Activated T-cell treated with anti-CD3 and anti-CD28 coated beads, Interleukin-2, amount 50 U/mL, for 72 hours (primary cell): ENCODE measurements at regions not wholly inside any gene's neighbourhood (a gene's known extent, or its start where the extent isn't known, plus 50 kb on each side); places are given as distances from the start of the nearest gene placed in this dataset.

Source experiments
- ATAC-seq, 2 donors: fragments of 150-1000 bp; cut with Tn5 transposase; replicated peaks in 1 of 2; 2 replicates each; pipeline ENCODE4 v1.10.0; 2021; ENCODE audit warnings: moderate library complexity in 2 of 2, mild to moderate bottlenecking in 1 of 2
- DNase-seq, 2 donors: peaks; one replicate each; pipeline ENCODE4 v3.0.0; 2021 to 2022; ENCODE audit warnings: mixed read lengths in 1 of 2
- H3K27ac Mint-ChIP-seq: one replicate; pipeline ENCODE4 v1.8.0; 2022; ENCODE audit warnings: mild to moderate bottlenecking, moderate library complexity, mixed read lengths
- H3K27me3 Mint-ChIP-seq: one replicate; pipeline ENCODE4 v1.8.0; 2022; ENCODE audit warnings: low read depth, mixed read lengths
- H3K36me3 Mint-ChIP-seq, 2 donors: one replicate each; pipeline ENCODE4 v1.8.0; 2022; ENCODE audit warnings: mixed read lengths in 2 of 2, mild to moderate bottlenecking in 1 of 2; ENCODE audit not compliant: insufficient read depth in 2 of 2
- H3K4me1 Mint-ChIP-seq: one replicate; pipeline ENCODE4 v1.8.0; 2022; ENCODE audit warnings: low read depth, mixed read lengths
- H3K4me3 Mint-ChIP-seq, 2 donors: one replicate each; pipeline ENCODE4 v1.8.0; 2022; ENCODE audit warnings: mild to moderate bottlenecking in 2 of 2, mixed read lengths in 2 of 2, moderate library complexity in 2 of 2
- H3K9me3 Mint-ChIP-seq, 2 donors: one replicate each; pipeline ENCODE4 v1.8.0; 2022; ENCODE audit warnings: mixed read lengths in 2 of 2

DNA sequence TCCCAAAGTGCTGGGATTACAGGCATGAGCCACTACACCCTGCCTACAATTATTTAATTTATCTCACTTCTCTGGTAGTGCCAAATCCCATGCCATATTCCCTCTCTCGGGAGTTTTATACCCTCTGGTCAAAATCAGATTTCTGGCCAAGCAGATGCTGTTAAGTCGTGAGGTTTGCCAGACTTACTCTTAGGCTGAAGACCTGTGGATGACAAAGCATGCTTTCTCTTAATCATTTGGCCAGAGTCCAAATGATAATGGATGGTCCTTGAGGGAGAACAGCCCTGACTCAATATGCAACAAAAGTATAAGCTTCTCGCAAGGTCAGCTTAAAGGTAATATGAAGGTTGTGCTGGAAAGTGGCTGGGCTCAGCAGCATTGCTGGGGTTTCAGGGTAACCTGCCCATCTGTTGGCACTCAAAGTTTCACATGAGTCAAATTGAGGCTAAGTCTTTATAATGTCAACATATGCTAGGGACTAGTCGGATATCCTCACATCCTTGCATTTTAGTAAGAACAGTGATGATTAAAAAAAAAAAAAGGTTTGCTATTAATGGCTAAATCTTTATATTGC is 280.1 kb downstream of the KIF4B start:
- DNase-seq (no peak), ATAC-seq (no peak)
- Mint-ChIP-seq H3K9me3 (peaks cover 2% of the 10 kb centered on the region in 2 donors), H3K4me1 (no peaks in the 10 kb centered on the region), H3K27ac (no peak overlapping the region), H3K27me3 (peaks cover 6% of the 10 kb centered on the region), H3K4me3 (no peak overlapping the region), H3K36me3 (no peaks in the 10 kb centered on the region)

GRCh38 chr5:155295111-155295510 is 281.6 kb downstream of the KIF4B start:
- Mint-ChIP-seq H3K27ac (no peak overlapping the region), H3K27me3 (no peaks in the 10 kb centered on the region), H3K4me1 (no peaks in the 10 kb centered on the region), H3K9me3 (peaks cover 2% of the 10 kb centered on the region in 2 donors), H3K4me3 (no peak overlapping the region), H3K36me3 (no peaks in the 10 kb centered on the region)
- no peak for DNase-seq
- no peak for ATAC-seq

DNA sequence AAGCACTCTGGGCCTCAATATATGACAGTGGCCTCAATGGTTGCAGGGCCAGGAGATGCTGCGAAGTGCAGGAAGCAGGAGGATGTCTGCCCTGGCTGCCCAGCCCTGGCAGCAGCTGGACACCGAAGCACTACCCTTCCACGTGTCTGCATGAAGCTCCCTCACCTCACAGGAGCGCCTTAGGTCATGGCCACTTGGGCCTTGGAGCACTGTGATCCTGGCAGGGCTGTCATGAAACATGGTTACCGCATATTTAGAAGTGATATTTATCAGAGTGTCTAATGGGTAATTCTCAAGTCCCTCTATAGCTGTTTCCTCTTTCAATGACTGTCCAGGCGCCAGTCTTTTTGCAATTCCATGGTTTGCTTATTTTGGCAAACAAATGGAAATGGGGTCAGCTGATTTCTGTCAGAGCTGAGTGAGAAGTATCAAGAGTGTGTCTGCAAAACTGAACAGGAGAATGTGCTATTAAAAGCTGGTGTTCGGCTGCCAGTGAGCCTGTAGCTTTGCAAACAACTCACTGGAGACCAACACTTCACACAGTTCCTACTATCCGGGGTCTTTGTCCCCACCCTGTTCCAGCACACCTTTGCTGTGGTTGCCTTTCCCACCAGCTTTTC is 285.9 kb downstream of the KIF4B start:
- H3K4me3 Mint-ChIP-seq: no peak overlapping the region
- no peaks in the 10 kb centered on the region for H3K27me3 Mint-ChIP-seq
- no peak overlapping the region for H3K27ac Mint-ChIP-seq
- peaks cover 2% of the 10 kb centered on the region in 2 donors for H3K9me3 Mint-ChIP-seq
- ATAC-seq: no peak
- no peaks in the 10 kb centered on the region for H3K36me3 Mint-ChIP-seq
- no peaks in the 10 kb centered on the region for H3K4me1 Mint-ChIP-seq
- DNase-seq: no peak

DNA sequence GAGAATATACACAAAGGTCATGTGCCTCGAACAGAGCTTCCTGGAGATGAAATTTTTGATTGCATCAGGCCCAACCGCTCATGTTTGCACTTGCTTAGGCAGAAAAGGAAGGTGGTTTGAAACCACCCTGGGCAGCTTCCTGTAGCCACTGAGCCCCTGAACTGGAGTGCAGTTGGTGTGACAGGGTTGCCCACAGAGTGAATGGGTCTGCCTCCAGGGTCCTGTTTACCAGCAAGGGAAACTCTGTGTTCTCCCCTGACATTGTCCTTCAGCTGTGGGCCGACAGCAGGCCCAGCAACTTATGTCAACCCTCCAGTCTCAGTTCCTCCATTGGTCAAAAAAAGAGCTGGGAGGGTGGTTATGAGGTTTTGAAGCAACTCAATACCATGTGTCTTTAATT is 289.6 kb downstream of the KIF4B start:
- Mint-ChIP-seq H3K4me1 (no peaks in the 10 kb centered on the region), H3K36me3 (no peaks in the 10 kb centered on the region), H3K27ac (no peak overlapping the region), H3K27me3 (no peaks in the 10 kb centered on the region), H3K4me3 (no peak overlapping the region), H3K9me3 (peaks cover under 1% of the 10 kb centered on the region in 2 donors)
- ATAC-seq: no peak
- no peak for DNase-seq

GRCh38 chr5:155307229-155307628 is 293.7 kb downstream of the KIF4B start:
- H3K36me3 Mint-ChIP-seq: no peaks in the 10 kb centered on the region
- H3K4me3 Mint-ChIP-seq: no peak overlapping the region
- ATAC-seq (no peak), DNase-seq (no peak)
- H3K9me3 Mint-ChIP-seq: peaks cover 0 to 3% of the 10 kb centered on the region in 2 donors
- no peak overlapping the region for H3K27ac Mint-ChIP-seq
- H3K27me3 Mint-ChIP-seq: no peaks in the 10 kb centered on the region
- H3K4me1 Mint-ChIP-seq: no peaks in the 10 kb centered on the region

GRCh38 chr5:155308289-155308688 is 294.7 kb downstream of the KIF4B start:
- ATAC-seq: no peak
- no peak for DNase-seq
- H3K9me3 Mint-ChIP-seq: peaks cover 0 to 3% of the 10 kb centered on the region in 2 donors
- no peaks in the 10 kb centered on the region for H3K4me1 Mint-ChIP-seq
- H3K4me3 Mint-ChIP-seq: no peak overlapping the region
- no peak overlapping the region for H3K27ac Mint-ChIP-seq
- H3K36me3 Mint-ChIP-seq: no peaks in the 10 kb centered on the region
- H3K27me3 Mint-ChIP-seq: no peaks in the 10 kb centered on the region

DNA sequence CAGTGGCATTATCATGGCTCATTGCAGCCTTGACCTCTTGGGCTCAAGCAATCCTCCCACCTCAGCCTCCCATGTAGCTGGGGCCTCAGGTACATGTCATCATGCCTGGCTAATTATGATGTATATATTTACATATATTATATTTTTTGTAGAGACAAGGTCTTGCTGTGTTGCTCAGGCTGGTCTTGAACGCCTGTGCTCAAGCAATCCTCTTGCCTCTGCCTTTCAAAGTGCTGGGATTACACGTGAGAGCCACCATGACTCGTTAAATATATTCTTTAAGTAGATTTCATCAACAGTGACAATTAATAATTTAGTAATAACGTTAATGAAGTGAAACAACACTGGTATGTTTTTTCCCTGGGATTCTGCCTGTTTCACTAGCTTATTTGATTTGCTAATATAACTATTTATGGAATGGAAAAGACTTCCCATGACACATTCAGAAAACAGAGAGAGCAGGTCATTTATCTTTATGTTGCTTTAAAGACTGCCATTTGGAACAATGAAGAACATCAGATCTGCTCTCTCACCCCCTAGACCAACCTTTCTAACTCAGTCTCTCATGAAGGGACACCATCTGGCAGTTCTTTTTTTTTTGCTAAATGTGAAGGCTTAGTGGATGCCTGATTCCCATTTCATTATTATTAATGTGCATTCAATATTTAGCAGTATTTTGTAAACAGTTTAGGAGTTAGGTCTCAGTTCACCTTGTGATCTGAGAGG is 295.6 kb downstream of the KIF4B start:
- Mint-ChIP-seq H3K4me3 (no peak overlapping the region), H3K4me1 (no peaks in the 10 kb centered on the region), H3K27me3 (no peaks in the 10 kb centered on the region), H3K9me3 (peaks cover 0 to 3% of the 10 kb centered on the region in 2 donors), H3K27ac (no peak overlapping the region), H3K36me3 (no peaks in the 10 kb centered on the region)
- DNase-seq (no peak), ATAC-seq (no peak)

- no peak overlapping the region for H3K27ac Mint-ChIP-seq
- peaks cover 0 to 3% of the 10 kb centered on the region in 2 donors for H3K9me3 Mint-ChIP-seq
- H3K27me3 Mint-ChIP-seq: no peaks in the 10 kb centered on the region
- no peak for DNase-seq
- no peaks in the 10 kb centered on the region for H3K4me1 Mint-ChIP-seq
- H3K4me3 Mint-ChIP-seq: no peak overlapping the region
- no peaks in the 10 kb centered on the region for H3K36me3 Mint-ChIP-seq
- ATAC-seq: no peak
Observed at GRCh38 chr5:155311721-155312120, 298.2 kb downstream of the KIF4B start.

- Mint-ChIP-seq H3K9me3 (peaks cover 3 to 5% of the 10 kb centered on the region in 2 donors), H3K27me3 (no peaks in the 10 kb centered on the region), H3K4me3 (no peak overlapping the region), H3K36me3 (no peaks in the 10 kb centered on the region), H3K27ac (no peak overlapping the region), H3K4me1 (no peaks in the 10 kb centered on the region)
- no peak for DNase-seq
- no peak for ATAC-seq
Observed at GRCh38 chr5:155313518-155313917, 300.0 kb downstream of the KIF4B start.

DNA sequence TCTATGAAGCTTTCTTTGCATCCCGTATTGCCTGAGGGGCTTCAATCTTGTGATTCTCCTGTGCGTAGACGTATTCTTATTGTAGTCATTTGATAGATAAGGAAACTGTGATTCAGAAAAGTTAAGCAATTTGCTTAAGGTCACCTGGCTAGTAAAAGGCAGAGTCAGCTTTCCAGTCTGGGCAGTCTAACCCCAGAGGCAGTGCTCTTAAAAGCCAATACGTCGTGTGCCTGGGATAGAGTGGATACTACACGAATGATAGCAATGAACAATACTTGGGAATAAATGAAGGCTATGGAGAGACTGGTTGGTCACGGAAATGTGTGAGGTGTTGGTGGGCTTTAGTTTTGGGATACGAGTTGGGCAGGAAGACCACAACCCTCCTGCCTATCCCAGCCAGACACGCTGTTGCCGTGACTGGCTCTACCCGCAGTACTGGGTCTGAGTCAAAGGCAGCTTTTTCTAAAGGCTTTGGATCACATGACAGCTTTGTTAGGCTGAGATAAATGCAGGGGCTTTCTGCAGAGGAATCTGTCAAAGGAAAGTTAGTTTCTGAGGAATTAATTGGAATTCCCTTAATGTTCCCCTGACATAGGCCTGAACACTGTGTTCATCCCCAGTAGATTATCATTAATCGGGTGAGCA is 302.6 kb downstream of the KIF4B start:
- Mint-ChIP-seq H3K9me3 (peaks cover 1 to 5% of the 10 kb centered on the region in 2 donors), H3K36me3 (no peaks in the 10 kb centered on the region), H3K27ac (no peak overlapping the region), H3K27me3 (no peaks in the 10 kb centered on the region), H3K4me3 (no peak overlapping the region), H3K4me1 (no peaks in the 10 kb centered on the region)
- no peak for DNase-seq
- no peak for ATAC-seq

GRCh38 chr5:155332618-155333017 is 319.1 kb downstream of the KIF4B start:
- no peak for DNase-seq
- no peak overlapping the region for H3K4me3 Mint-ChIP-seq
- H3K27ac Mint-ChIP-seq: no peak overlapping the region
- ATAC-seq: no peak
- no peaks in the 10 kb centered on the region for H3K27me3 Mint-ChIP-seq
- H3K36me3 Mint-ChIP-seq: no peaks in the 10 kb centered on the region
- peaks cover 0 to 3% of the 10 kb centered on the region in 2 donors for H3K9me3 Mint-ChIP-seq
- H3K4me1 Mint-ChIP-seq: no peaks in the 10 kb centered on the region

- H3K36me3 Mint-ChIP-seq: no peaks in the 10 kb centered on the region
- H3K27me3 Mint-ChIP-seq: no peaks in the 10 kb centered on the region
- no peaks in the 10 kb centered on the region for H3K4me1 Mint-ChIP-seq
- no peak overlapping the region for H3K27ac Mint-ChIP-seq
- no peaks in the 10 kb centered on the region for H3K9me3 Mint-ChIP-seq
- H3K4me3 Mint-ChIP-seq: no peak overlapping the region
- no peak for DNase-seq
- no peak for ATAC-seq
Observed at GRCh38 chr5:155342956-155343355, 329.4 kb downstream of the KIF4B start.

- Mint-ChIP-seq H3K27me3 (no peaks in the 10 kb centered on the region), H3K27ac (no peak overlapping the region), H3K4me1 (no peaks in the 10 kb centered on the region), H3K36me3 (no peaks in the 10 kb centered on the region), H3K9me3 (no peaks in the 10 kb centered on the region), H3K4me3 (no peak overlapping the region)
- no peak for ATAC-seq
- no peak for DNase-seq
Observed at GRCh38 chr5:155343468-155343867, 329.9 kb downstream of the KIF4B start.
